Tongue (tissue), 1 donor: ENCODE measurements at regions not wholly inside any gene's neighbourhood (a gene's known extent, or its start where the extent isn't known, plus 50 kb on each side); places are given as distances from the start of the nearest gene placed in this dataset.

Source experiments
- DNase-seq: peaks from one replicate; pipeline ENCODE4 v3.0.0-alpha.2; 2015

GRCh38 chr11:15379483-15379882 is 264.8 kb downstream of the INSC start:
- no peak for DNase-seq

- DNase-seq: no peak
These were observed 276.1 kb downstream of the INSC start for GRCh38 chr11:15390857-15391256.

- DNase-seq: no peak
These were observed 282.1 kb downstream of the INSC start for GRCh38 chr11:15396778-15397177.

GRCh38 chr11:15406851-15407351 is 292.2 kb downstream of the INSC start:
- no peak for DNase-seq

GRCh38 chr11:15412054-15412453 is 297.3 kb downstream of the INSC start:
- no peak for DNase-seq

GRCh38 chr11:15418921-15419320 is 304.2 kb downstream of the INSC start:
- peak; percentile 85 for DNase-seq

- no peak for DNase-seq
These were observed 305.0 kb downstream of the INSC start for GRCh38 chr11:15419696-15420095.

- no peak for DNase-seq
These were observed 315.7 kb downstream of the INSC start for GRCh38 chr11:15430381-15430780.

GRCh38 chr11:15434529-15434928 is 319.8 kb downstream of the INSC start:
- DNase-seq: peak; percentile 7

GRCh38 chr11:15446315-15446714 is 331.6 kb downstream of the INSC start:
- no peak for DNase-seq

- no peak for DNase-seq
These were observed 332.2 kb downstream of the INSC start for GRCh38 chr11:15446929-15447328.

- DNase-seq: no peak
These were observed 337.0 kb downstream of the INSC start for GRCh38 chr11:15451713-15452112.

- DNase-seq: peak; percentile 46
These were observed 338.6 kb downstream of the INSC start for GRCh38 chr11:15453211-15453765.

GRCh38 chr11:15468466-15468865 is 353.7 kb downstream of the INSC start:
- DNase-seq: no peak

- DNase-seq: no peak
These were observed 356.5 kb downstream of the INSC start for GRCh38 chr11:15471048-15471894.

GRCh38 chr11:15471895-15472799 is 357.4 kb downstream of the INSC start:
- no peak for DNase-seq

- DNase-seq: no peak
These were observed 359.5 kb downstream of the INSC start for GRCh38 chr11:15473954-15474837.

GRCh38 chr11:15476371-15476917 is 361.7 kb downstream of the INSC start:
- no peak for DNase-seq

GRCh38 chr11:15481871-15482270 is 367.1 kb downstream of the INSC start:
- DNase-seq: no peak

- no peak for DNase-seq
These were observed 368.5 kb downstream of the INSC start for GRCh38 chr11:15483205-15483604.

GRCh38 chr11:15484398-15484797 is 369.7 kb downstream of the INSC start:
- DNase-seq: no peak
